HG02571 (cell line): ENCODE measurements at regions not wholly inside any gene's neighbourhood (a gene's known extent, or its start where the extent isn't known, plus 50 kb on each side); places are given as distances from the start of the nearest gene placed in this dataset.

Source experiments
- ATAC-seq: cut with Tn5 transposase; IDR thresholded peaks from one replicate; pipeline ENCODE4 v1.9.1; 2021; ENCODE audit warnings: mild to moderate bottlenecking, moderate library complexity; ENCODE audit not compliant: unreplicated experiment

GRCh38 chr18:44186001-44186400 is 494.7 kb upstream of the SETBP1 start:
- no peak for ATAC-seq

- no peak for ATAC-seq
Measured at GRCh38 chr18:44187090-44187489, 493.6 kb upstream of the SETBP1 start.

GRCh38 chr18:44195394-44196140 is 485.1 kb upstream of the SETBP1 start:
- ATAC-seq, result no peak

- no peak for ATAC-seq
Measured at GRCh38 chr18:44197832-44198611, 482.7 kb upstream of the SETBP1 start.

- no peak for ATAC-seq
Measured at GRCh38 chr18:44198612-44199284, 481.9 kb upstream of the SETBP1 start.

- ATAC-seq, result no peak
Measured at GRCh38 chr18:44213293-44213692, 467.4 kb upstream of the SETBP1 start.

- ATAC-seq, result no peak
Measured at GRCh38 chr18:44214396-44214795, 466.3 kb upstream of the SETBP1 start.

- ATAC-seq, result no peak
Measured at GRCh38 chr18:44216169-44216568, 464.5 kb upstream of the SETBP1 start.

- no peak for ATAC-seq
Measured at GRCh38 chr18:44227501-44227900, 453.2 kb upstream of the SETBP1 start.

- no peak for ATAC-seq
Measured at GRCh38 chr18:44229693-44230108, 451.0 kb upstream of the SETBP1 start.

GRCh38 chr18:44231936-44232335 is 448.8 kb upstream of the SETBP1 start:
- ATAC-seq, result no peak

- ATAC-seq, result no peak
Measured at GRCh38 chr18:44232500-44232899, 448.2 kb upstream of the SETBP1 start.

- ATAC-seq, result no peak
Measured at GRCh38 chr18:44238454-44238853, 442.2 kb upstream of the SETBP1 start.

GRCh38 chr18:44238911-44239310 is 441.8 kb upstream of the SETBP1 start:
- no peak for ATAC-seq

GRCh38 chr18:44241020-44241419 is 439.7 kb upstream of the SETBP1 start:
- no peak for ATAC-seq

GRCh38 chr18:44245019-44245418 is 435.7 kb upstream of the SETBP1 start:
- no peak for ATAC-seq

GRCh38 chr18:44246001-44246400 is 434.7 kb upstream of the SETBP1 start:
- ATAC-seq, result no peak

- no peak for ATAC-seq
Measured at GRCh38 chr18:44258086-44258485, 422.6 kb upstream of the SETBP1 start.

- no peak for ATAC-seq
Measured at GRCh38 chr18:44258576-44258975, 422.1 kb upstream of the SETBP1 start.

GRCh38 chr18:44259610-44260009 is 421.1 kb upstream of the SETBP1 start:
- ATAC-seq, result no peak

GRCh38 chr18:44265437-44265836 is 415.3 kb upstream of the SETBP1 start:
- no peak for ATAC-seq

GRCh38 chr18:44273298-44273697 is 407.4 kb upstream of the SETBP1 start:
- no peak for ATAC-seq
